ENCODE measurements at regions not wholly inside any gene's neighbourhood (a gene's known extent, or its start where the extent isn't known, plus 50 kb on each side); places are given as distances from the start of the nearest gene placed in this dataset.
"Not testable (repeated sequence)": the region's sequence is repeated elsewhere in the genome, so short reads cannot be mapped to it uniquely, and the experiment has no call there.

GRCh38 chr20:25813511-25813910 lies 116.9 kb upstream of the ZNF337 start:
- DNase-seq (ENCODE audit: low spot score), result not testable (repeated sequence)

- DNase-seq (ENCODE audit: low spot score), result not testable (repeated sequence)
These were observed 101.7 kb upstream of the ZNF337 start for GRCh38 chr20:25798174-25798993.

- not testable (repeated sequence) for DNase-seq (ENCODE audit: low spot score)
These were observed 100.4 kb upstream of the ZNF337 start for GRCh38 chr20:25797062-25797461.

- not testable (repeated sequence) for DNase-seq (ENCODE audit: low spot score)
These were observed 80.6 kb upstream of the ZNF337 start for GRCh38 chr20:25777241-25777640.

- not testable (repeated sequence) for DNase-seq (ENCODE audit: low spot score)
These were observed 78.1 kb upstream of the ZNF337 start for GRCh38 chr20:25774711-25775110.

GRCh38 chr20:25774203-25774602 lies 77.5 kb upstream of the ZNF337 start:
- DNase-seq (ENCODE audit: low spot score), result not testable (repeated sequence)

GRCh38 chr20:25772437-25772836 lies 75.8 kb upstream of the ZNF337 start:
- not testable (repeated sequence) for DNase-seq (ENCODE audit: low spot score)

DNA sequence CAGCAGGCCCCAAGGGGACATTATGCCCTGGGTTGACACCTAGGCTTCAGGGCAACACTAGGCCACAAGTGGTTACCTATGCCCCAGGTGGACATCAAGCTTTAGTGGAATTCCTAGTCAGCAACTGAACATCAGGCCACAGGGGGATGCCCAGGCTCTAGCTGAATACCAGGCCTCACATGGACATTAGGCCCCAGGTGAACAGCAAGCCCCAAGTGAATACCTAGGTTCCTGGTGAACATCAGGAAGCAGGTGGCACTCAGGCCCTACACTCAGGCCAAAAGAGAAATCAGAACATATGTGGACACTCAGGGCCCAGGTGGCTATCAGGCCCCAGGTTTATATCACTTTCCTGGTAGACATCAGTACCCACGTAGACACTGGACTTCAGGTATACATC lies 75.2 kb upstream of the ZNF337 start:
- DNase-seq (ENCODE audit: low spot score), result not testable (repeated sequence)

GRCh38 chr20:25761596-25761995 lies 64.9 kb upstream of the ZNF337 start:
- DNase-seq (ENCODE audit: low spot score), result no peak

GRCh38 chr20:25761046-25761445 lies 64.4 kb upstream of the ZNF337 start:
- not testable (repeated sequence) for DNase-seq (ENCODE audit: low spot score)

- no peak for DNase-seq (ENCODE audit: low spot score)
These were observed 54.4 kb upstream of the ZNF337 start for GRCh38 chr20:25750765-25751696.

- no peak for DNase-seq (ENCODE audit: low spot score)
These were observed 53.6 kb upstream of the ZNF337 start for GRCh38 chr20:25750220-25750764.

DNA sequence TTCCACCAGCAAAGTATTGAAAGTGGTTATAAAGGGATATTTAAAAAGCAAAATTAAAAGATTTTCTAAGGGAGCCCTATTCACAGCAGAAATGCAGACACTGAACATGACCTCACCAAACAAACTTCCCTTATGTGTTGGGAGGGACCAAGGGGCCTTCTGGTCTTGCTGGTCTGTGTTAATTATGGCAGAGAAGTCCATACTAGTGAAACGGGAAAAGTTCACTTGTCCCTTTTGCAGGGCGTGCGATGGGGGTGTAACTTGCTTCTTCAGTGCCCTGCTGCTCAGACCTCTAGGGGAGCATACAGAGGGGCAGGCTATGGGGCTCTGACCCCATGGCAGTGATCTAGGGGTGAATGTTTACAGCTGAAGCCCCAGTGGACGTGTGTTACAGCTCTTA lies 53.0 kb upstream of the ZNF337 start:
- no peak for DNase-seq (ENCODE audit: low spot score)

Small RNA genes lying in the stretch of these regions (small RNA-seq; reads per million reads assigned to genes)
- gene CFTRP1, result 0 reads per million in 2 experiments

Measured in SK-N-DZ (cell line).